K562 (cell line): ENCODE measurements at regions not wholly inside any gene's neighbourhood (a gene's known extent, or its start where the extent isn't known, plus 50 kb on each side); places are given as distances from the start of the nearest gene placed in this dataset.

Experiments used
- BMI1 ChIP-seq: fragments of 150-350 bp; IDR thresholded peaks from 2 replicates; pipeline ENCODE4 v1.6.1; 2014; ENCODE audit warnings: low read length
- CBX5 ChIP-seq: IDR thresholded peaks from 2 replicates; pipeline ENCODE4 v1.6.1; 2014; ENCODE audit warnings: low read depth, borderline replicate concordance
- HDAC6 ChIP-seq: IDR thresholded peaks from 2 replicates; pipeline ENCODE4 v1.6.1; 2012; ENCODE audit warnings: low read depth, mild to moderate bottlenecking, control low read depth, inconsistent platforms, low read length, moderate library complexity
- SRF ChIP-seq, 2 experiments: fragments of 250-450, 450-650 bp in 1 of 2; sonication (Bioruptor Pico) in 1 of 2; sonication (generic) in 1 of 2; formaldehyde crosslinking; IDR thresholded peaks; 2 replicates each; pipeline versions ENCODE4 v1.5.0 to v1.5.1; 2020 to 2022; ENCODE audit warnings: mild to moderate bottlenecking in 1 of 2, missing genetic modification reagents in 1 of 2
- SRSF7 ChIP-seq: fragments of 200-400 bp; formaldehyde crosslinking; optimal IDR thresholded peaks from 2 replicates; pipeline ENCODE3; 2017; ENCODE audit warnings: mild to moderate bottlenecking, low read depth, low read length
- ZNF140 ChIP-seq: fragments of 250-450 bp; sonication (Bioruptor Pico); IDR thresholded peaks from 2 replicates; pipeline ENCODE4 v1.8.0; 2021; ENCODE audit warnings: moderate library complexity, mild to moderate bottlenecking, inconsistent platforms
- TF ChIP-seq, protein P1 (sequence below): fragments of 250-450 bp; sonication (Bioruptor Pico); IDR thresholded peaks from 2 replicates; pipeline ENCODE4 v1.5.0; 2022; ENCODE audit warnings: mild to moderate bottlenecking
- TF ChIP-seq, protein P2 (sequence below): fragments of 450-650 bp; IDR thresholded peaks from 2 replicates; pipeline ENCODE4 v1.7.1; 2018; ENCODE audit warnings: mild to moderate bottlenecking, low read depth; ENCODE audit not compliant: partially characterized antibody
- TF ChIP-seq, protein P3 (sequence below): fragments of 450-650 bp; IDR thresholded peaks from 2 replicates; pipeline ENCODE4 v1.6.1; 2016; ENCODE audit warnings: mild to moderate bottlenecking, moderate library complexity

DNA sequence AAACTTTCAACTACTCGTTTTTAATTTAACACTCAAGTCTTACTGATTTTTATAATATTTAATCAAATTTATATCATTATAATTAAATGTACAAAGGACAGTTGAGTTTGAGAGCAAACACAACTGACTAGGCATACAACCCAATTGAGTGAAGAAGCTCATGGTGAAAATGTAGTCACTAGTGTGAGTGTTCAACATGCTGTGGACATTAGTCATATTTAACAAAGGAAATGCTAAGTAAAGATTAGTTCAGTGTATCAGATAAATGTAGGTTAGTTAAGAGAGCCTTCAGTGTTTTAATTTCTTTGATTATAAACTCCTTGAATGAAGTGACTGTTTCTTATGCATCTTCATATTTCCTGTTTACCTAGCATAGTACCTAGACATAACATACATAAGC is 444.2 kb upstream of the GOLIM4 start (continued):
- TF ChIP-seq, protein P1, sequence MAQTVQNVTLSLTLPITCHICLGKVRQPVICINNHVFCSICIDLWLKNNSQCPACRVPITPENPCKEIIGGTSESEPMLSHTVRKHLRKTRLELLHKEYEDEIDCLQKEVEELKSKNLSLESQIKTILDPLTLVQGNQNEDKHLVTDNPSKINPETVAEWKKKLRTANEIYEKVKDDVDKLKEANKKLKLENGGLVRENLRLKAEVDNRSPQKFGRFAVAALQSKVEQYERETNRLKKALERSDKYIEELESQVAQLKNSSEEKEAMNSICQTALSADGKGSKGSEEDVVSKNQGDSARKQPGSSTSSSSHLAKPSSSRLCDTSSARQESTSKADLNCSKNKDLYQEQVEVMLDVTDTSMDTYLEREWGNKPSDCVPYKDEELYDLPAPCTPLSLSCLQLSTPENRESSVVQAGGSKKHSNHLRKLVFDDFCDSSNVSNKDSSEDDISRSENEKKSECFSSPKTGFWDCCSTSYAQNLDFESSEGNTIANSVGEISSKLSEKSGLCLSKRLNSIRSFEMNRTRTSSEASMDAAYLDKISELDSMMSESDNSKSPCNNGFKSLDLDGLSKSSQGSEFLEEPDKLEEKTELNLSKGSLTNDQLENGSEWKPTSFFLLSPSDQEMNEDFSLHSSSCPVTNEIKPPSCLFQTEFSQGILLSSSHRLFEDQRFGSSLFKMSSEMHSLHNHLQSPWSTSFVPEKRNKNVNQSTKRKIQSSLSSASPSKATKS: no peak
- no peak for TF ChIP-seq SRF (CRISPR knock-in tag; IDR thresholded peaks at IDR 0.05)
- TF ChIP-seq SRSF7: no peak
- TF ChIP-seq BMI1: no peak
- TF ChIP-seq, protein P2, sequence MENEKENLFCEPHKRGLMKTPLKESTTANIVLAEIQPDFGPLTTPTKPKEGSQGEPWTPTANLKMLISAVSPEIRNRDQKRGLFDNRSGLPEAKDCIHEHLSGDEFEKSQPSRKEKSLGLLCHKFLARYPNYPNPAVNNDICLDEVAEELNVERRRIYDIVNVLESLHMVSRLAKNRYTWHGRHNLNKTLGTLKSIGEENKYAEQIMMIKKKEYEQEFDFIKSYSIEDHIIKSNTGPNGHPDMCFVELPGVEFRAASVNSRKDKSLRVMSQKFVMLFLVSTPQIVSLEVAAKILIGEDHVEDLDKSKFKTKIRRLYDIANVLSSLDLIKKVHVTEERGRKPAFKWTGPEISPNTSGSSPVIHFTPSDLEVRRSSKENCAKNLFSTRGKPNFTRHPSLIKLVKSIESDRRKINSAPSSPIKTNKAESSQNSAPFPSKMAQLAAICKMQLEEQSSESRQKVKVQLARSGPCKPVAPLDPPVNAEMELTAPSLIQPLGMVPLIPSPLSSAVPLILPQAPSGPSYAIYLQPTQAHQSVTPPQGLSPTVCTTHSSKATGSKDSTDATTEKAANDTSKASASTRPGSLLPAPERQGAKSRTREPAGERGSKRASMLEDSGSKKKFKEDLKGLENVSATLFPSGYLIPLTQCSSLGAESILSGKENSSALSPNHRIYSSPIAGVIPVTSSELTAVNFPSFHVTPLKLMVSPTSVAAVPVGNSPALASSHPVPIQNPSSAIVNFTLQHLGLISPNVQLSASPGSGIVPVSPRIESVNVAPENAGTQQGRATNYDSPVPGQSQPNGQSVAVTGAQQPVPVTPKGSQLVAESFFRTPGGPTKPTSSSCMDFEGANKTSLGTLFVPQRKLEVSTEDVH: no peak
- TF ChIP-seq CBX5: no peak
- no peak for TF ChIP-seq ZNF140 (CRISPR knock-in tag)
- TF ChIP-seq, protein P3, sequence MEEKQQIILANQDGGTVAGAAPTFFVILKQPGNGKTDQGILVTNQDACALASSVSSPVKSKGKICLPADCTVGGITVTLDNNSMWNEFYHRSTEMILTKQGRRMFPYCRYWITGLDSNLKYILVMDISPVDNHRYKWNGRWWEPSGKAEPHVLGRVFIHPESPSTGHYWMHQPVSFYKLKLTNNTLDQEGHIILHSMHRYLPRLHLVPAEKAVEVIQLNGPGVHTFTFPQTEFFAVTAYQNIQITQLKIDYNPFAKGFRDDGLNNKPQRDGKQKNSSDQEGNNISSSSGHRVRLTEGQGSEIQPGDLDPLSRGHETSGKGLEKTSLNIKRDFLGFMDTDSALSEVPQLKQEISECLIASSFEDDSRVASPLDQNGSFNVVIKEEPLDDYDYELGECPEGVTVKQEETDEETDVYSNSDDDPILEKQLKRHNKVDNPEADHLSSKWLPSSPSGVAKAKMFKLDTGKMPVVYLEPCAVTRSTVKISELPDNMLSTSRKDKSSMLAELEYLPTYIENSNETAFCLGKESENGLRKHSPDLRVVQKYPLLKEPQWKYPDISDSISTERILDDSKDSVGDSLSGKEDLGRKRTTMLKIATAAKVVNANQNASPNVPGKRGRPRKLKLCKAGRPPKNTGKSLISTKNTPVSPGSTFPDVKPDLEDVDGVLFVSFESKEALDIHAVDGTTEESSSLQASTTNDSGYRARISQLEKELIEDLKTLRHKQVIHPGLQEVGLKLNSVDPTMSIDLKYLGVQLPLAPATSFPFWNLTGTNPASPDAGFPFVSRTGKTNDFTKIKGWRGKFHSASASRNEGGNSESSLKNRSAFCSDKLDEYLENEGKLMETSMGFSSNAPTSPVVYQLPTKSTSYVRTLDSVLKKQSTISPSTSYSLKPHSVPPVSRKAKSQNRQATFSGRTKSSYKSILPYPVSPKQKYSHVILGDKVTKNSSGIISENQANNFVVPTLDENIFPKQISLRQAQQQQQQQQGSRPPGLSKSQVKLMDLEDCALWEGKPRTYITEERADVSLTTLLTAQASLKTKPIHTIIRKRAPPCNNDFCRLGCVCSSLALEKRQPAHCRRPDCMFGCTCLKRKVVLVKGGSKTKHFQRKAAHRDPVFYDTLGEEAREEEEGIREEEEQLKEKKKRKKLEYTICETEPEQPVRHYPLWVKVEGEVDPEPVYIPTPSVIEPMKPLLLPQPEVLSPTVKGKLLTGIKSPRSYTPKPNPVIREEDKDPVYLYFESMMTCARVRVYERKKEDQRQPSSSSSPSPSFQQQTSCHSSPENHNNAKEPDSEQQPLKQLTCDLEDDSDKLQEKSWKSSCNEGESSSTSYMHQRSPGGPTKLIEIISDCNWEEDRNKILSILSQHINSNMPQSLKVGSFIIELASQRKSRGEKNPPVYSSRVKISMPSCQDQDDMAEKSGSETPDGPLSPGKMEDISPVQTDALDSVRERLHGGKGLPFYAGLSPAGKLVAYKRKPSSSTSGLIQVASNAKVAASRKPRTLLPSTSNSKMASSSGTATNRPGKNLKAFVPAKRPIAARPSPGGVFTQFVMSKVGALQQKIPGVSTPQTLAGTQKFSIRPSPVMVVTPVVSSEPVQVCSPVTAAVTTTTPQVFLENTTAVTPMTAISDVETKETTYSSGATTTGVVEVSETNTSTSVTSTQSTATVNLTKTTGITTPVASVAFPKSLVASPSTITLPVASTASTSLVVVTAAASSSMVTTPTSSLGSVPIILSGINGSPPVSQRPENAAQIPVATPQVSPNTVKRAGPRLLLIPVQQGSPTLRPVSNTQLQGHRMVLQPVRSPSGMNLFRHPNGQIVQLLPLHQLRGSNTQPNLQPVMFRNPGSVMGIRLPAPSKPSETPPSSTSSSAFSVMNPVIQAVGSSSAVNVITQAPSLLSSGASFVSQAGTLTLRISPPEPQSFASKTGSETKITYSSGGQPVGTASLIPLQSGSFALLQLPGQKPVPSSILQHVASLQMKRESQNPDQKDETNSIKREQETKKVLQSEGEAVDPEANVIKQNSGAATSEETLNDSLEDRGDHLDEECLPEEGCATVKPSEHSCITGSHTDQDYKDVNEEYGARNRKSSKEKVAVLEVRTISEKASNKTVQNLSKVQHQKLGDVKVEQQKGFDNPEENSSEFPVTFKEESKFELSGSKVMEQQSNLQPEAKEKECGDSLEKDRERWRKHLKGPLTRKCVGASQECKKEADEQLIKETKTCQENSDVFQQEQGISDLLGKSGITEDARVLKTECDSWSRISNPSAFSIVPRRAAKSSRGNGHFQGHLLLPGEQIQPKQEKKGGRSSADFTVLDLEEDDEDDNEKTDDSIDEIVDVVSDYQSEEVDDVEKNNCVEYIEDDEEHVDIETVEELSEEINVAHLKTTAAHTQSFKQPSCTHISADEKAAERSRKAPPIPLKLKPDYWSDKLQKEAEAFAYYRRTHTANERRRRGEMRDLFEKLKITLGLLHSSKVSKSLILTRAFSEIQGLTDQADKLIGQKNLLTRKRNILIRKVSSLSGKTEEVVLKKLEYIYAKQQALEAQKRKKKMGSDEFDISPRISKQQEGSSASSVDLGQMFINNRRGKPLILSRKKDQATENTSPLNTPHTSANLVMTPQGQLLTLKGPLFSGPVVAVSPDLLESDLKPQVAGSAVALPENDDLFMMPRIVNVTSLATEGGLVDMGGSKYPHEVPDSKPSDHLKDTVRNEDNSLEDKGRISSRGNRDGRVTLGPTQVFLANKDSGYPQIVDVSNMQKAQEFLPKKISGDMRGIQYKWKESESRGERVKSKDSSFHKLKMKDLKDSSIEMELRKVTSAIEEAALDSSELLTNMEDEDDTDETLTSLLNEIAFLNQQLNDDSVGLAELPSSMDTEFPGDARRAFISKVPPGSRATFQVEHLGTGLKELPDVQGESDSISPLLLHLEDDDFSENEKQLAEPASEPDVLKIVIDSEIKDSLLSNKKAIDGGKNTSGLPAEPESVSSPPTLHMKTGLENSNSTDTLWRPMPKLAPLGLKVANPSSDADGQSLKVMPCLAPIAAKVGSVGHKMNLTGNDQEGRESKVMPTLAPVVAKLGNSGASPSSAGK: no peak
- no peak for TF ChIP-seq HDAC6
- TF ChIP-seq, all 486 proteins: peak for 0
